ENCODE measurements at regions not wholly inside any gene's neighbourhood (a gene's known extent, or its start where the extent isn't known, plus 50 kb on each side); places are given as distances from the start of the nearest gene placed in this dataset.

GRCh38 chr9:8070779-8071444 lies 271.3 kb upstream of the DMAC1 start:
- no peak for TF ChIP-seq POLR2A (IDR thresholded peaks at IDR 0.05; ENCODE audit: insufficient read depth in 1 of 2, low read depth in 2 of 2, low read length in 2 of 2)
- no peak for TF ChIP-seq YY1 (IDR thresholded peaks at IDR 0.05; ENCODE audit: insufficient read depth, insufficient replicate concordance, low read depth, low read length)
- no peak for TF ChIP-seq CTCF (CRISPR knock-in tag; IDR thresholded peaks at IDR 0.05)
- no peak for TF ChIP-seq GABPA (IDR thresholded peaks at IDR 0.05; ENCODE audit: low read depth, low read length)
- TF ChIP-seq GABPA (CRISPR knock-in tag; IDR thresholded peaks at IDR 0.05; ENCODE audit: low read depth): no peak
- no peak for TF ChIP-seq ZNF354B (CRISPR knock-in tag; IDR thresholded peaks at IDR 0.05)
- no peak for TF ChIP-seq POLR2AphosphoS5 (IDR thresholded peaks at IDR 0.05; ENCODE audit: low read depth, low read length)
- TF ChIP-seq NR3C1 (CRISPR knock-in tag; IDR thresholded peaks at IDR 0.05): no peak
- TF ChIP-seq, protein P1, sequence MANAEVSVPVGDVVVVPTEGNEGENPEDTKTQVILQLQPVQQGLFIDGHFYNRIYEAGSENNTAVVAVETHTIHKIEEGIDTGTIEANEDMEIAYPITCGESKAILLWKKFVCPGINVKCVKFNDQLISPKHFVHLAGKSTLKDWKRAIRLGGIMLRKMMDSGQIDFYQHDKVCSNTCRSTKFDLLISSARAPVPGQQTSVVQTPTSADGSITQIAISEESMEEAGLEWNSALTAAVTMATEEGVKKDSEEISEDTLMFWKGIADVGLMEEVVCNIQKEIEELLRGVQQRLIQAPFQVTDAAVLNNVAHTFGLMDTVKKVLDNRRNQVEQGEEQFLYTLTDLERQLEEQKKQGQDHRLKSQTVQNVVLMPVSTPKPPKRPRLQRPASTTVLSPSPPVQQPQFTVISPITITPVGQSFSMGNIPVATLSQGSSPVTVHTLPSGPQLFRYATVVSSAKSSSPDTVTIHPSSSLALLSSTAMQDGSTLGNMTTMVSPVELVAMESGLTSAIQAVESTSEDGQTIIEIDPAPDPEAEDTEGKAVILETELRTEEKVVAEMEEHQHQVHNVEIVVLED (CRISPR knock-in tag; IDR thresholded peaks at IDR 0.05; ENCODE audit: borderline replicate concordance): no peak
- TF ChIP-seq, protein P2, sequence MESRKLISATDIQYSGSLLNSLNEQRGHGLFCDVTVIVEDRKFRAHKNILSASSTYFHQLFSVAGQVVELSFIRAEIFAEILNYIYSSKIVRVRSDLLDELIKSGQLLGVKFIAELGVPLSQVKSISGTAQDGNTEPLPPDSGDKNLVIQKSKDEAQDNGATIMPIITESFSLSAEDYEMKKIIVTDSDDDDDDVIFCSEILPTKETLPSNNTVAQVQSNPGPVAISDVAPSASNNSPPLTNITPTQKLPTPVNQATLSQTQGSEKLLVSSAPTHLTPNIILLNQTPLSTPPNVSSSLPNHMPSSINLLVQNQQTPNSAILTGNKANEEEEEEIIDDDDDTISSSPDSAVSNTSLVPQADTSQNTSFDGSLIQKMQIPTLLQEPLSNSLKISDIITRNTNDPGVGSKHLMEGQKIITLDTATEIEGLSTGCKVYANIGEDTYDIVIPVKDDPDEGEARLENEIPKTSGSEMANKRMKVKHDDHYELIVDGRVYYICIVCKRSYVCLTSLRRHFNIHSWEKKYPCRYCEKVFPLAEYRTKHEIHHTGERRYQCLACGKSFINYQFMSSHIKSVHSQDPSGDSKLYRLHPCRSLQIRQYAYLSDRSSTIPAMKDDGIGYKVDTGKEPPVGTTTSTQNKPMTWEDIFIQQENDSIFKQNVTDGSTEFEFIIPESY (CRISPR knock-in tag; IDR thresholded peaks at IDR 0.05): no peak
- no peak for TF ChIP-seq KLF12 (CRISPR knock-in tag; IDR thresholded peaks at IDR 0.05; ENCODE audit: borderline replicate concordance)
- TF ChIP-seq TCF7L2 (IDR thresholded peaks at IDR 0.05; ENCODE audit: low read depth, low read length): no peak
